ENCODE measurements at regions not wholly inside any gene's neighbourhood (a gene's known extent, or its start where the extent isn't known, plus 50 kb on each side); places are given as distances from the start of the nearest gene placed in this dataset.

GRCh38 chr12:56840922-56841321, 77.8 kb downstream of the HSD17B6 start:
- TF ChIP-seq CTCF (IDR thresholded peaks at IDR 0.05) (no peak), POLR2A (IDR thresholded peaks at IDR 0.05) (no peak)

All from Peyer's patch (tissue), 4 donors.